ACHN (cell line): ENCODE measurements at regions not wholly inside any gene's neighbourhood (a gene's known extent, or its start where the extent isn't known, plus 50 kb on each side); places are given as distances from the start of the nearest gene placed in this dataset.

Source experiments
- DNase-seq: peaks from one replicate; pipeline ENCODE4 v3.0.0-alpha.2; 2015
- in situ Hi-C: cut with HindIII; loops from 2 replicates; pipeline ENCODE4 v1.10.0; 2017; ENCODE audit warnings: low sequenced_read_pairs, low pct_ligation_motif_present, low pct_unique_long_range_greater_than_20kb

DNA sequence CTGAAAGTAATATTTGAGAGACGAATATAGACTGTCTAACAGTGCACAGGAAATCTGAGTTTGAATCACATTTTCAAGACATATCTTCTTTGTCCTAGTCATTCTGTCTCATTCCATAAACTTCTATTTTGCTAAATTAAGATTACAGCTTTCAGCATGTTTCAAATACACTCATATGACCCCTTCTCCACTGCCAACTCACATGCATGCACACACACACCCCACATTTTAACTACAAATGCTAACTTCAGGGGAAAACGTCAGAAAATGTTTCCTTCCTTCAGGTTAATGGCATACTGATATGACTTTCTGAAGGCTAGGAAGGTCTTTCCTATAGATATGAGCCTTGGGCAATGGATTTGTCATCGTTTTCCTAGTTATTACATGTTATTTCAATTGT lies 373.7 kb downstream of the RBM43 start:
- in situ Hi-C loops, result no loop called here
- no peak for DNase-seq

DNA sequence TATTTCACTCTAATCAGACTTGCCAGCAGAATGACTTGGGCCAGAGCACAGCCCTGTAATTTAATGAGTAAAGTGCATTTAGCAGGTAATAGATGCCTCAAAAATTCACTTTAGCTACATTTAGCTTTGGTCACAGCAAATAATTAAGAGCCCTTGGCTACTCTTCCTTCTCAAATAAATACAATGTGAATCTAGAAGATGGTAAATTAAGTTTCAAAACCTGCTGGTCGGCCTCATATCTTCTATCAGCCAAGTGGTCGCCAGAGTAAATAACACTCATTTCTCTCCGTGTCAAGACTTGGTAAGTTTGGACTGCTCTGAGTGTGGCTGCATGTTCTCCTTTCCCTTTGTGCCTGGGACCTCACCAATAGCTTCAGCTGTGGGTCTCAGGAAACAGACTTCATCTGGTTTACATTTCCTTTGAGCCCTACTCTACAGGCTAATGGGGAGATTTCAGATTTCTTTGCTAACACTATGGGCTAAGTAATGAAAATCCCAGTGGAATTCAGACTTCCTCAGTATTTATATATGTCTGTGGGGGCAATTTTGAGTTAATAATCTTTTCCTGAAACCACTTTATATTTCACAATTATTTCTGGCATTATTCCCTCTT lies 375.8 kb downstream of the RBM43 start:
- DNase-seq, result no peak
- in situ Hi-C loops, result no loop called here

DNA sequence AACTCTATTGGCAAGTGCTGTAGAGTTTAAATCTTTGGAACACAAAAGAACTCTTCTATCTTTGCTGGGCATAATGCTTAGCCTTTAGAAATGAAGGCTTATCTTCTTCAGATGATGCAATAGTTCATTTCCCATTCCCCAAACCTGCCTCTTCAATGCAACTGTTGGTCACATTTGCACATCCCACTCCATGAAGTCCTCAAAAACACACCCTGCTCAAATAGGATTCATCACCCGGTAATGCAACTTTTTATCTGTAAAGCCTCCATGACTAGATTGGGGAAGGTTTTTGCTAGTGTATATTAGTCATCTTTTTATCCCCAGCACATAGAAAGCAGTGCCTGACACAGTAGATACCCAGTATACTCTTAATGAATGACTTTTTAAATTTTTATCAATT lies 376.4 kb downstream of the RBM43 start:
- DNase-seq, result no peak
- in situ Hi-C loops, result no loop called here

GRCh38 chr2:150883613-150883895 lies 378.1 kb downstream of the RBM43 start:
- DNase-seq, result no peak
- in situ Hi-C loops, result no loop called here

DNA sequence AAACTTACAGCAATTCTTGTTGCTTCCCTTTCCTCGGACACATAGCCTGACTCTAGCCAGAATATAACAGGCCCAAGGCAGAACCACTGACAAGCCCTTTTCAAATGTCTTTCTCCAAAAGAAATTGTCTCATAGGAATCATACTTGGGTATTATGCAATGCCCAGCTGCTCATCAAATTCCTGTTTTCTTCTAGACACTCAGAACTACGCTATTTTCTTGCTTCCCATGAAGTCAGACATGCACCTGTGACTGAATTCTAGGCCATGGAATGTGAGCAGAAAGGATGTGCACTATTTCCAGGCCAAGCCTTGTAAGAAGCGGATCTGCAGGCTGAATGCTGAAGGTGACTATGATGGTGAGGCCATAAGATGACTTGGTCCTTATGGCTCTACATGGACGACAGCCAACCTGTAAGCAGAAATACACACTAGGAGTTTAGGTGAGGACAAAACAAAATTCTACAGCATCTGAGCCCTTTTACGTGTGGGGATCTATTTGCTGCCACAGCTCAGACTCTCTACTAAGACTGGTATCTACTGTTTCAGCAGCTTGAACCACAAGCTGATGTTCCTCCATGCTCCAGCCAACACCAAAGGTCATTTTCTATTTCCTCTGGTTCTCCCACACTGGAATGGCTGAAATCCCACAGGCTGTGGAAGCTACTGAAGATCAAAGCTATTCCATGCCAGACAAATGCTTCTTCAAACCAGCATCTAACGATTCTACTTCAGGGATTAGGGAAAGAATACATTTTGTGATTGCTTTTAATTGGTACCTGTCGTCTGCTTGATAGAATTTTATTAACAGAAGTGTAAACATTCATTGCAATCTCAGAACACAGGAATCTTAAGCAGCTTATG lies 378.7 kb downstream of the RBM43 start:
- no peak for DNase-seq
- in situ Hi-C loops, result no loop called here

DNA sequence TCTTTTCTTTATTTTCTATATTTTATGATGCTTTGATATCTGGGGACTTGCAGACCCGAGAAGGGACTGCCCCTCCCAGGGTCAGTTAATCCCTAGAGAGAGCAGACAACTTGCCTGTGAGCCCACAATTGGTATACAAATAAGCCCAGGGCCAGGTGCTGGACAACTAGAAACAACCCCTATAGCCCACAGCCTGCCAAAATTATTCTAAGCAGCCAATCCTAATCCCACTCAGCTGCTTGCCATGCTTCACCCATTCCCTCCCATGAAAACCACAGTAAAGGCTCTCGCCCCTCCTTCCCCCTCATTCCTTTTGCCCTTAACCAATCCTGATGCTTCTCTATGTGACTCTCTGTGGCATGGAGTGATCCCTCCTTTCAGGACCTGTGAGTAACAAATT lies 380.7 kb downstream of the RBM43 start:
- in situ Hi-C loops, result no loop called here
- DNase-seq, result no peak

DNA sequence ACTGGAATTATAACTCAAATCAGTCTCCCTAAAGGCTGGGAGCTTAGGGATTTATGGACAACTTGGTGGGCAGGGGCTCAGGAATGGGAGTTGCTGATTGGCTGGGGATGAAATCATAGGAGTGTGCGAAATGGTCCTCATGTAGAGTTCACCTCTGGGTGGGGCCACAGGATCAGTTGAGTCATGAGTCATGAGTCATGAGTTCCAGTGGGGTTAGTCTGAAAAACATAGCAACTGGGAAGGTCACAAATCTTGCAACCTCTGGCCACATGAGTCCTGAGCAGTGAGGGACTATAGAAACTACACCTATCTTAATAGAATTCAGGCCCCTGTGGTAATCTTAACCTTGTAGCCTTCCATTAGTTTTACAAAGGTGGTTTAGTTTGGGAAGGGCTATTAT lies 383.3 kb downstream of the RBM43 start:
- DNase-seq, result peak; percentile 30
- in situ Hi-C loops, result no loop called here

- in situ Hi-C loops, result no loop called here
Measured at GRCh38 chr2:150876251-150876950, 385.3 kb downstream of the RBM43 start.

DNA sequence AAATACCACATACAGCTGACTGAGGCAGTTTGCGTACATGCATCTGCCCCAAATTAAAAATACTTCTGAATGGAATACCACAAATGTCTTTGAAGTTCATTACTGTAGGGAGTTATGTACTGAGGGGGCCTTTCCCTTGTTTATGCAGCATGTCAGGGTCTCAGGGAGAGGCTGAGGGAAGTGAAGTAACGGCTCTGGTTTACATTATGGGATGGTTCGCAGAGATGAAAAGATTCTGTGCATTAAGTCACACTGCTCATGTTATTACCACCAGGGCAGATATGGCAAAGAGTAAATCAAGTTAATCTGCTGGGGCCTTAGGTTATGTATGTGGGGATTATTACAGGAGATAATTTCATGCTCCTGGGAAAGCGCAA lies 385.9 kb upstream of the RND3 start:
- DNase-seq, result no peak
- in situ Hi-C loops, result no loop called here

More at GRCh38 chr2:150876251-150876950, 385.3 kb downstream of the RBM43 start:
- no peak for DNase-seq

DNA sequence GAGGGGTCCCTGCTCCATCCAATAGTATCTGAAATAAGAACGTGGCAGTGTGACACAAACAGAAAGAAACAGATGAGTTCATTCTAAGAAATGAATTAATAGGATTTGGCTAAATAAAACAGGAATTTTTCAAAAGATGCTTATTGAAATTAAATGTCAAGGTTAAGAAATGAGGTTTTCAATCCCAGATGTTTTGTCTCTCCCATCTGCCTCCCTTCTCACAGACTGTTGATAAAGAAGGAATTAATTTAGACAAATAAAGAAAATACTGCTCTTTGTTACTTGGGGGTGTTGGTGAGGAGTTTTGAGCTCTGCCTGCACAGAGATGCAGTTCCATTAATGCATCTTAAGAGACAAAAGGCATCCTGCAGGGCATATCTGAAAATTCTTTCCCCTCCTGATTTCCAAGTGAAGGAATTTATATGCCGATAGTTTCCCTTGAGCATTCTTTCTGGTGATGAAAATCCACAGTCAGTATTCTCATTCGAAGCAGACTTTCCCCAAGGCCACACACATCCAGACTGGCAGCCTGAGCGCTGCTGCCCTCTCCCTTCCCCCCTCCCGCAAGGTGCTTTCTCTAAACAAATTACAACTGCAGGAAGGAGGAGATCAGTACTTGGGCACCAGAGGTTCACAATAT lies 385.4 kb upstream of the RND3 start:
- in situ Hi-C loops, result no loop called here
- no peak for DNase-seq

DNA sequence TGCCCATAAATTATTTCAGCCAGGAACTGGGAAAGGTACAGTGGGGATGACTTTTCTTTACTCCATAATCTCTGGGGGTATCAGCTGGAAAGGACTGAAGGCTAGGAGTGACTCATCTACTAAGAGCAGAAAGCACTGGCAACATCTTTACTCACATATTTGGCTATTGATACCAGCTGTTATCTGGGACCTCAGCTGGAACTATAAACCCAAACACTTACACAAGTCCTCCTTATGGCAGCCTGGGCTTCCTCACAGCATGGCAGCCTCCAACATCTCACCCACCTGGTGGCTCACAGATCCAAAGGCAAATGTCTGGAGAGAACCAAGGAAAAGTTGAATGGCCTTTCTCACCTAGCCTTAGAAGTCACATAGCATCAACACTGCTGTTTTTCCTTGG lies 379.0 kb upstream of the RND3 start:
- DNase-seq, result no peak
- in situ Hi-C loops, result no loop called here

DNA sequence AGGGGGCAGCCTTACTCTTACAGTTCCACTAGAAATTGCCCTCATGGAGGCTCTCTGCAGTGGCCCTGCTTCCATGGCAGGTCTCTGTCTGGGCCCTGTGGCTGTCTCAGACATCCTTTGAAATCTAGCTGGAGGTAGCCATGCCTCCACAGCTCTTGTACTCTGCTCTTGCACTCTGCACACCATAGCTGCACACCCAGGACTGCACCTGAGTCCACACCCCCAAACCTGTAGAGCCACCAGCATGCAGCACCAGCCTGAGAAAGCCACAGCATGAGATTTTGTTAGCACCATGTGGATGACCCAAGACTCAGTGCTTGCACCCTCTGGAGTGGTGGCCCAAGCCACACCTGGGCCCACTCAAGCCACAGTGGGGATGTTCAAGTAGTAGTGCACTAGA lies 376.2 kb upstream of the RND3 start:
- no peak for DNase-seq
- in situ Hi-C loops, result no loop called here

- in situ Hi-C loops, result no loop called here
- no peak for DNase-seq
Measured at GRCh38 chr2:150860301-150860700, 372.8 kb upstream of the RND3 start.

GRCh38 chr2:150859877-150860276 lies 372.4 kb upstream of the RND3 start:
- in situ Hi-C loops, result no loop called here
- no peak for DNase-seq

- no peak for DNase-seq
- in situ Hi-C loops, result no loop called here
Measured at GRCh38 chr2:150859162-150859561, 371.7 kb upstream of the RND3 start.

- in situ Hi-C loops, result no loop called here
- no peak for DNase-seq
Measured at GRCh38 chr2:150858382-150858781, 370.9 kb upstream of the RND3 start.

DNA sequence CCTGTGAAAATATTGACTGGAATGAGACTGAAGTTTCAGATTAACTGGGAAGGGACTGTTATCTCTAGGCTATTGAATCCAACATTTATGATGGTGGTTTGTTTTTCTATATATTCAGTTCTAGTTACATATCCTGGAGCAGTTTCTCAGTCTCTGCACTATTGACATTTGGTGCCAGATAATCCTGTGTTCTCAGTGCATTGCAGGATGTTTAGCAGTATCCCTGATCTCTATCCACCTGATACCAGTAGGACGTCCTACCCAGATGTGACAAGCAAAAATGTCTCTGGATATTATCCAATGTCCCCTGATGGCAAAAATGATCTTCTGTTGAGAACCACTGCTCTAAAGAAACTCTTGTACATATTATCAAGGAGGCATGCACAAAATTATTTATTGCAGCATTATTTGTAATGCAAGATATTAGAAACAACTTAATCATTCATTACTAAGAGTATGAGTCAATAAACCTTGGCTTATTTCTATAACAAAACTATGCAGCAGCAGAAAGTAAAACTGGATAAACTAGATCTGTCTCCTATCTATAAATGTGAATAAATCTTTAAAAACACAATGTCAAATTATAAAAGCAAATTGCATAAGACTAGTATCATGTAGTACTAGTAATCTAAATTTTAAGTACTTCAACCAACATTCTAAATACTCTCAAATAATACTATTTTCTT lies 369.3 kb upstream of the RND3 start:
- in situ Hi-C loops, result no loop called here
- no peak for DNase-seq

GRCh38 chr2:150853263-150853662 lies 365.8 kb upstream of the RND3 start:
- in situ Hi-C loops, result no loop called here

DNA sequence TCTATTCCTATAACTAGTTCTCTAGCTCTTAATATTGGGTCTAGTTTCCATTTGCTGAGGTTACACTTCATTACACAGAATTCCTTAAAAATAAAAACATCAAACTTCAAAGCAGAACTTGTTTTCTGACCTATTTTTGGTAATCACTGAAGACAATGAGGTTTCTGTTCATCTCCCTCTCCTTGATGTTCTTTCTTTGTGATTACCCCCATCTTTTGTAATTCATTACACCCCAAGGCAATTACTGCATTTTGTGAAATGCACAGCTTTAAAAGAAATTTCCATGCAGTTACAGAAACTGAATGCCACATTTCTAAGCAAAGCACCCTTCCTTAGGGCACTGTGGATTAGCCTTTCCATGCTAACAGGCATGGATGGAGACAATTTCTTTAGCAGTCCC lies 363.2 kb upstream of the RND3 start:
- no peak for DNase-seq
- in situ Hi-C loops, result no loop called here

More at GRCh38 chr2:150853263-150853662, 365.8 kb upstream of the RND3 start:
- DNase-seq, result no peak
